CD4-positive, alpha-beta memory T cell (primary cell): ENCODE measurements at regions not wholly inside any gene's neighbourhood (a gene's known extent, or its start where the extent isn't known, plus 50 kb on each side); places are given as distances from the start of the nearest gene placed in this dataset.

Experiments used
- CTCF ChIA-PET: fragments of 350-600 bp; sonication (Branson Sonifier 250); formaldehyde crosslinking; loops from one replicate; lab custom pipeline; 2021; ENCODE audit warnings: inconsistent platforms; ENCODE audit not compliant: partially characterized antibody; lab: Charles Lee
- POLR2A ChIA-PET: fragments of 350-600 bp; sonication (Branson Sonifier 250); formaldehyde crosslinking; loops from one replicate; lab custom pipeline; 2021; ENCODE audit not compliant: partially characterized antibody; lab: Charles Lee
- DNase-seq, 5 donors: peaks; one replicate each; pipeline versions ENCODE4 v3.0.0 to v3.0.0-alpha.2; 2020 to 2022; ENCODE audit warnings: mixed read lengths in 1 of 5
- H3K27ac ChIP-seq: one replicate; pipeline ENCODE4 v1.7.0; 2013; ENCODE audit warnings: low read depth, low read length
- H3K27me3 ChIP-seq: 2 replicates; pipeline ENCODE4 v1.7.0; 2013; ENCODE audit warnings: mild to moderate bottlenecking, low read length, moderate library complexity; ENCODE audit not compliant: insufficient read depth
- H3K36me3 ChIP-seq: 2 replicates; pipeline ENCODE4 v1.7.0; 2013; ENCODE audit warnings: mild to moderate bottlenecking, low read length, moderate library complexity; ENCODE audit not compliant: insufficient read depth
- H3K4me1 ChIP-seq: 2 replicates; pipeline ENCODE4 v1.7.0; 2013; ENCODE audit warnings: mild to moderate bottlenecking, low read length, moderate library complexity; ENCODE audit not compliant: insufficient read depth
- H3K4me3 ChIP-seq, 2 donors: one replicate each; pipeline ENCODE4 v1.7.0; 2013; ENCODE audit warnings: low read length in 2 of 2, mild to moderate bottlenecking in 1 of 2
- H3K9me3 ChIP-seq, 2 donors: one replicate each; pipeline ENCODE4 v1.7.0; 2013; ENCODE audit warnings: low read length in 2 of 2, control low read depth in 1 of 2; ENCODE audit not compliant: control insufficient read depth in 1 of 2
- H3K27ac Mint-ChIP-seq, 7 donors: one replicate each; pipeline ENCODE4 v1.8.0; 2020 to 2021; ENCODE audit warnings: mixed read lengths in 7 of 7, mild to moderate bottlenecking in 6 of 7, inconsistent platforms in 3 of 7, moderate library complexity in 3 of 7
- H3K27me3 Mint-ChIP-seq, 2 donors: one replicate each; pipeline ENCODE4 v1.8.0; 2020 to 2021; ENCODE audit warnings: mixed read lengths in 2 of 2
- H3K36me3 Mint-ChIP-seq, 2 donors: one replicate each; pipeline ENCODE4 v1.8.0; 2020 to 2021; ENCODE audit warnings: mixed read lengths in 2 of 2, inconsistent platforms in 1 of 2, mild to moderate bottlenecking in 1 of 2
- H3K4me1 Mint-ChIP-seq, 4 donors: one replicate each; pipeline ENCODE4 v1.8.0; 2020 to 2021; ENCODE audit warnings: mixed read lengths in 4 of 4, mild to moderate bottlenecking in 1 of 4
- H3K4me3 Mint-ChIP-seq, 8 donors: one replicate each; pipeline ENCODE4 v1.8.0; 2020 to 2021; ENCODE audit warnings: mixed read lengths in 8 of 8, mild to moderate bottlenecking in 7 of 8, moderate library complexity in 6 of 8, inconsistent platforms in 3 of 8
- H3K9me3 Mint-ChIP-seq, 8 donors: one replicate each; pipeline ENCODE4 v1.8.0; 2020 to 2021; ENCODE audit warnings: mixed read lengths in 8 of 8, mild to moderate bottlenecking in 5 of 8, inconsistent platforms in 3 of 8, moderate library complexity in 1 of 8
- intact Hi-C: fragments of 100-400 bp; cut with micrococcal nuclease; formaldehyde crosslinking; loops from one replicate; pipeline ENCODE4 v1.15.1; 2023

GRCh38 chr7:130943336-130943901 lies 209.4 kb upstream of the KLF14 start:
- Mint-ChIP-seq H3K4me1 (peaks cover 77 to 99% (median 87%) of the 10 kb centered on the region in 4 donors), H3K27me3 (peaks cover 0 to 2% of the 10 kb centered on the region in 2 donors), H3K27ac (peak overlapping the region in 6 of 7 donors; percentile 93 to 99 (median 98)), H3K36me3 (peaks cover 21 to 72% of the 10 kb centered on the region in 2 donors), H3K9me3 (no peaks in the 10 kb centered on the region), H3K4me3 (peak overlapping the region; percentile 89 to 97 (median 94))
- peak overlapping the region; percentile 77 for H3K27ac ChIP-seq
- intact Hi-C loops: loop anchor here (1.0 kb wide), 3 partner anchors 8 to 30 kb away; no protein-coding TSS in a partner anchor
- peak overlapping the region; percentile 51 to 52 for H3K4me3 ChIP-seq
- CTCF ChIA-PET: interaction anchor here (1.8 to 9.1 kb wide), 4 partner anchors 14 to 47 kb away, joined by 5 to 100 read pairs (median 8); no protein-coding TSS in a partner anchor
- POLR2A ChIA-PET: interaction anchor here (0.9 to 8.9 kb wide), 5 partner anchors 8 to 38 kb away, joined by 3 to 176 read pairs (median 5); no protein-coding TSS in a partner anchor
- H3K4me1 ChIP-seq: peaks cover 95% of the 10 kb centered on the region
- peak in 4 of 5 donors; percentile 62 to 68 (median 64) for DNase-seq
- H3K9me3 ChIP-seq: no peaks in the 10 kb centered on the region
- H3K27me3 ChIP-seq: no peaks in the 10 kb centered on the region
- no peaks in the 10 kb centered on the region for H3K36me3 ChIP-seq

- H3K36me3 ChIP-seq: no peaks in the 10 kb centered on the region
- DNase-seq: no peak
- Mint-ChIP-seq H3K27me3 (peaks cover 0 to 2% of the 10 kb centered on the region in 2 donors), H3K36me3 (peaks cover 21 to 68% of the 10 kb centered on the region in 2 donors), H3K27ac (peak overlapping the region in 6 of 7 donors; percentile 93 to 99 (median 98)), H3K4me3 (peak overlapping the region; percentile 89 to 97 (median 94)), H3K4me1 (peaks cover 75 to 95% (median 85%) of the 10 kb centered on the region in 4 donors), H3K9me3 (no peaks in the 10 kb centered on the region)
- ChIA-PET CTCF (interaction anchor here (1.1 to 9.1 kb wide), 5 partner anchors 14 to 47 kb away, joined by 5 to 100 read pairs (median 7); no protein-coding TSS in a partner anchor), POLR2A (interaction anchor here (0.9 to 8.9 kb wide), 7 partner anchors 9 to 39 kb away, joined by 3 to 176 read pairs (median 5); no protein-coding TSS in a partner anchor)
- H3K9me3 ChIP-seq: no peaks in the 10 kb centered on the region
- H3K27me3 ChIP-seq: no peaks in the 10 kb centered on the region
- intact Hi-C loops: loop anchor here (1.0 kb wide), 3 partner anchors 7 to 31 kb away; no protein-coding TSS in a partner anchor
- H3K4me1 ChIP-seq: peaks cover 93% of the 10 kb centered on the region
- H3K27ac ChIP-seq: peak overlapping the region; percentile 77
- peak overlapping the region in 1 of 2 donors; percentile 52 for H3K4me3 ChIP-seq
Observed at GRCh38 chr7:130943981-130944380, 210.0 kb upstream of the KLF14 start.

GRCh38 chr7:130944997-130945396 lies 211.0 kb upstream of the KLF14 start:
- peak overlapping the region in 6 of 7 donors; percentile 92 to 98 (median 96) for H3K27ac Mint-ChIP-seq

GRCh38 chr7:130945411-130945811 lies 211.4 kb upstream of the KLF14 start:
- H3K4me1 ChIP-seq: peaks cover 94% of the 10 kb centered on the region
- H3K27ac ChIP-seq: peak overlapping the region; percentile 77
- ChIA-PET CTCF (interaction anchor here (0.9 to 9.1 kb wide), 7 partner anchors 12 to 49 kb away, joined by 4 to 100 read pairs (median 6); no protein-coding TSS in a partner anchor), POLR2A (interaction anchor here (1.4 to 8.9 kb wide), 3 partner anchors 10 to 14 kb away, joined by 4 to 176 read pairs (median 6); no protein-coding TSS in a partner anchor)
- no peak overlapping the region for H3K4me3 ChIP-seq
- Mint-ChIP-seq H3K4me3 (peak overlapping the region in 7 of 8 donors; percentile 66 to 84 (median 74)), H3K27me3 (peaks cover 0 to under 1% of the 10 kb centered on the region in 2 donors), H3K9me3 (no peaks in the 10 kb centered on the region), H3K4me1 (peaks cover 68 to 80% (median 74%) of the 10 kb centered on the region in 4 donors), H3K36me3 (peaks cover 14 to 62% of the 10 kb centered on the region in 2 donors), H3K27ac (peak overlapping the region in 6 of 7 donors; percentile 92 to 98 (median 96))
- no peaks in the 10 kb centered on the region for H3K36me3 ChIP-seq
- intact Hi-C loops: loop anchor here (1.0 kb wide), 1 partner anchor 11 kb away; no protein-coding TSS in a partner anchor
- H3K9me3 ChIP-seq: no peaks in the 10 kb centered on the region
- H3K27me3 ChIP-seq: no peaks in the 10 kb centered on the region
- DNase-seq: no peak

More at GRCh38 chr7:130944997-130945396, 211.0 kb upstream of the KLF14 start:
- Histone ChIP-seq H3K9me3 (no peaks in the 10 kb centered on the region), H3K36me3 (no peaks in the 10 kb centered on the region), H3K27me3 (no peaks in the 10 kb centered on the region), H3K27ac (peak overlapping the region; percentile 77), H3K4me3 (no peak overlapping the region), H3K4me1 (peaks cover 93% of the 10 kb centered on the region)
- H3K4me1 Mint-ChIP-seq: peaks cover 71 to 84% (median 78%) of the 10 kb centered on the region in 4 donors
- ChIA-PET POLR2A (interaction anchor here (0.6 to 8.9 kb wide), 8 partner anchors 10 to 907 kb away, joined by 3 to 176 read pairs (median 4); no protein-coding TSS in a partner anchor), CTCF (interaction anchor here (1.1 to 9.1 kb wide), 5 partner anchors 13 to 48 kb away, joined by 5 to 100 read pairs (median 7); no protein-coding TSS in a partner anchor)
- peaks cover 0 to 2% of the 10 kb centered on the region in 2 donors for H3K27me3 Mint-ChIP-seq
- no peak for DNase-seq
- H3K4me3 Mint-ChIP-seq: peak overlapping the region in 7 of 8 donors; percentile 66 to 84 (median 74)
- H3K36me3 Mint-ChIP-seq: peaks cover 16 to 65% of the 10 kb centered on the region in 2 donors
- no peaks in the 10 kb centered on the region for H3K9me3 Mint-ChIP-seq
- intact Hi-C loops: loop anchor here (1.0 kb wide), 1 partner anchor 11 kb away; no protein-coding TSS in a partner anchor

- ChIA-PET POLR2A (interaction anchor here (1.4 to 8.9 kb wide), 3 partner anchors 11 to 15 kb away, joined by 4 to 176 read pairs (median 6); no protein-coding TSS in a partner anchor), CTCF (interaction anchor here (0.9 to 9.1 kb wide), 6 partner anchors 12 to 94 kb away, joined by 3 to 100 read pairs (median 5); no protein-coding TSS in a partner anchor)
- Mint-ChIP-seq H3K9me3 (no peaks in the 10 kb centered on the region), H3K36me3 (peaks cover 8 to 56% of the 10 kb centered on the region in 2 donors), H3K27me3 (no peaks in the 10 kb centered on the region), H3K4me3 (peak overlapping the region in 7 of 8 donors; percentile 23 to 75 (median 67)), H3K27ac (peak overlapping the region in 6 of 7 donors; percentile 92 to 98 (median 96)), H3K4me1 (peaks cover 62 to 73% (median 67%) of the 10 kb centered on the region in 4 donors)
- Histone ChIP-seq H3K36me3 (no peaks in the 10 kb centered on the region), H3K9me3 (no peaks in the 10 kb centered on the region), H3K27ac (peak overlapping the region; percentile 77), H3K4me3 (no peak overlapping the region), H3K27me3 (no peaks in the 10 kb centered on the region), H3K4me1 (peaks cover 94% of the 10 kb centered on the region)
- DNase-seq: no peak
- intact Hi-C loops: no loop called here
Observed at GRCh38 chr7:130946114-130946513, 212.1 kb upstream of the KLF14 start.

- H3K4me1 ChIP-seq: peaks cover 94% of the 10 kb centered on the region
- H3K4me3 ChIP-seq: peak overlapping the region in 1 of 2 donors; percentile 33
- CTCF ChIA-PET: interaction anchor here (0.9 to 9.1 kb wide), 6 partner anchors 10 to 80 kb away, joined by 3 to 100 read pairs (median 5); no protein-coding TSS in a partner anchor
- POLR2A ChIA-PET: interaction anchor here (1.3 to 8.9 kb wide), 4 partner anchors 9 to 17 kb away, joined by 5 to 176 read pairs (median 40); no protein-coding TSS in a partner anchor
- peak overlapping the region; percentile 77 for H3K27ac ChIP-seq
- Mint-ChIP-seq H3K36me3 (peaks cover 8 to 44% of the 10 kb centered on the region in 2 donors), H3K9me3 (no peaks in the 10 kb centered on the region), H3K27me3 (no peaks in the 10 kb centered on the region), H3K4me1 (peaks cover 55 to 59% (median 56%) of the 10 kb centered on the region in 4 donors), H3K27ac (peak overlapping the region in 6 of 7 donors; percentile 92 to 98 (median 94)), H3K4me3 (peak overlapping the region; percentile 67 to 84 (median 77))
- intact Hi-C loops: no loop called here
- H3K27me3 ChIP-seq: no peaks in the 10 kb centered on the region
- H3K9me3 ChIP-seq: no peaks in the 10 kb centered on the region
- DNase-seq: peak; percentile 56 to 70 (median 60)
- no peaks in the 10 kb centered on the region for H3K36me3 ChIP-seq
Observed at GRCh38 chr7:130947792-130948580, 214.0 kb upstream of the KLF14 start.
